ENCODE measurements at regions not wholly inside any gene's neighbourhood (a gene's known extent, or its start where the extent isn't known, plus 50 kb on each side); places are given as distances from the start of the nearest gene placed in this dataset.

DNA sequence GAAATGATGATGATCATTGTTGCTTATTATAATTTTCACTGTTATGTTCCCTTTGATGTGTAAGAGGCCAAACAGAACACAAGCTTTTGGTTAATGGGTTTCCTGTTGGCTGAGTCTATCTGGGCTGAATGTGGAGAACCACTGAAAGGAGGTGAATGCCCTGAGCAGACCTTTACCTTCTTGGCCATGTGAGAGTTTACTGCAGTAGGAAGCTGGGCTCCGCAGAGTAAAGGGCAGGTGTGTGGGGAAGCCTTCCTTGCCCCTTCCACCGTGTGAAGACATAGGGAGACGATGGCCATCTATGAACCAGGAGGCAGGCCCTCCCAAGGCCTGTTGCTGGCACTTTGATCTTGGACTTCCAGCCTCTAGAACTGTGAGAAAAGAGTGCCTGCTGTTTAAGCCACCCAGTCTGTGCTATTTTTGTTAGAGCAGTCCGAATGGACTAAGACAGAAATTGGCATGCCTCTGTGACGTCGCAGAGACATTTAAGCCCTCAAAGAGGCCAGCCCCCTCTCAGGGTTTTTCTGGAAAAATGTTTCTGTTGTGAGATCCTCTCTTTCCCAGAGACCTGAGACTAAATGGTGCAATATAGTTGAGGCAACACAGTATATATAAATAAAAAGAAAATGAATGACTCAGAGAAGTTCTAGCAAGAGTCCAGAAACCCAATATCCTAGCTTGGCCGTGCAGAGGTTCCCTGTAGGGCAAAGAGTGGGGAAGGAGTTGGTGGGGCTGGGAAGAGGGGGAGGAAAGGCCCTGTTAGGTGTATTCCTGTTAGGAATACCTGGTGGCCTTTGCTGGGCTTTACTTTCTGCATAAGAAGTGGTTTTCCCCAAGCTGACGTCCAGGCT lies 121.9 kb upstream of the LGALSL start:
- Histone ChIP-seq H3K4me3 (no peak overlapping the region), H3K27ac (peak overlapping the region; percentile 17), H3K4me1 (peaks cover 42% of the 10 kb centered on the region), H3K36me3 (ENCODE audit: insufficient read depth in 1 of 2, low read depth in 1 of 2) (no peaks in the 10 kb centered on the region), H3K9me3 (no peaks in the 10 kb centered on the region), H3K27me3 (ENCODE audit: insufficient read depth in 3 of 3, low read length in 2 of 3) (no peaks in the 10 kb centered on the region)
- DNase-seq: no peak
- TF ChIP-seq CTCF (IDR thresholded peaks at IDR 0.05): no peak
- peak in 3 of 4 donors; percentile 49 to 74 (median 62) for ATAC-seq
- intact Hi-C loops (cut with DNase I): loop anchor here (1.0 to 10.0 kb wide), 5 partner anchors 70 to 533 kb away; no protein-coding TSS in a partner anchor
- 43 to 67% (median 46%) methylated on average over 8 of the region's 8 CpGs for WGBS, 3 donors

- Histone ChIP-seq H3K27ac (no peak overlapping the region), H3K36me3 (ENCODE audit: insufficient read depth in 1 of 2, low read depth in 1 of 2) (no peaks in the 10 kb centered on the region), H3K9me3 (no peaks in the 10 kb centered on the region), H3K27me3 (ENCODE audit: insufficient read depth in 3 of 3, low read length in 2 of 3) (no peaks in the 10 kb centered on the region), H3K4me1 (peaks cover 13% of the 10 kb centered on the region), H3K4me3 (no peak overlapping the region)
- TF ChIP-seq CTCF (IDR thresholded peaks at IDR 0.05): no peak
- intact Hi-C loops (cut with DNase I): loop anchor here in 1 of 2 donors (10.0 kb wide), 1 partner anchor 529 kb away; no protein-coding TSS in a partner anchor
- no peak for DNase-seq
- no peak for ATAC-seq
- 96 to 98% (median 97%) methylated on average over 1 of the region's 1 CpG for WGBS, 3 donors
Measured at GRCh38 chr2:64336171-64336570, 117.8 kb upstream of the LGALSL start.

GRCh38 chr2:64337314-64337713 lies 116.6 kb upstream of the LGALSL start:
- no peak for ATAC-seq
- Histone ChIP-seq H3K4me3 (no peak overlapping the region), H3K4me1 (peaks cover 4% of the 10 kb centered on the region), H3K27me3 (ENCODE audit: insufficient read depth in 3 of 3, low read length in 2 of 3) (no peaks in the 10 kb centered on the region), H3K27ac (no peak overlapping the region), H3K36me3 (ENCODE audit: insufficient read depth in 1 of 2, low read depth in 1 of 2) (no peaks in the 10 kb centered on the region), H3K9me3 (no peaks in the 10 kb centered on the region)
- intact Hi-C loops (cut with DNase I): loop anchor here in 1 of 2 donors (10.0 kb wide), 1 partner anchor 527 kb away; no protein-coding TSS in a partner anchor
- no peak for TF ChIP-seq CTCF (IDR thresholded peaks at IDR 0.05)
- no peak for DNase-seq
- 92 to 93% (median 92%) methylated on average over 3 of the region's 3 CpGs for whole genome bisulfite sequencing, 3 donors

DNA sequence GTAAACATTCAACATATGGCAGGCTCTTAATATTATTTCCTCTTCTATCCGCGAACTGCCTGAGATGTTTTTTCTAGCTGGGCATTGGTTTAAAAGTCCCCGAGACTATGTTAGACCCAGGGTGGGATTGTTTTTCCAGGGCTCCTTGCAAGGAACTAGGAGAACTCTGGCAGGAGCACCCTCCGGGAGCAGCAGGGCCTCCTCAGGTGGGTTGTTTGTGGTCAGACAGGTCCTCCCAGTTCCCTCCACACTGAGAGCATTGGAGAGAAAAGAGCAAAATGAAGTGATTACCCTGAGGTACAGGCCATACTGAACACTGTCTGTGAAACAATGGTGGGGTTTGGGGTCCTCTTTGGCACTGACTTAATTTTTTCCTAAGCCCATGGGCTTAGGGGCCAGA lies 115.9 kb upstream of the LGALSL start:
- no peak overlapping the region for H3K4me3 ChIP-seq
- ATAC-seq (no peak), DNase-seq (no peak)
- no peaks in the 10 kb centered on the region for H3K4me1 ChIP-seq
- H3K27ac ChIP-seq: no peak overlapping the region
- no peaks in the 10 kb centered on the region for H3K9me3 ChIP-seq
- WGBS, 3 donors: 80 to 95% (median 82%) methylated on average over 4 of the region's 4 CpGs
- intact Hi-C loops (cut with DNase I): loop anchor here in 1 of 2 donors (10.0 kb wide), 1 partner anchor 527 kb away; no protein-coding TSS in a partner anchor
- no peaks in the 10 kb centered on the region for H3K27me3 ChIP-seq (ENCODE audit: insufficient read depth in 3 of 3, low read length in 2 of 3)
- no peak for TF ChIP-seq CTCF (IDR thresholded peaks at IDR 0.05)
- no peaks in the 10 kb centered on the region for H3K36me3 ChIP-seq (ENCODE audit: insufficient read depth in 1 of 2, low read depth in 1 of 2)
